GM23248 (cell line): ENCODE measurements at regions not wholly inside any gene's neighbourhood (a gene's known extent, or its start where the extent isn't known, plus 50 kb on each side); places are given as distances from the start of the nearest gene placed in this dataset.

Experiments
- DNase-seq: peaks from one replicate; pipeline ENCODE4 v3.0.0-alpha.2; 2015
- H2AFZ ChIP-seq: fragments of 200-600 bp; sonication (generic); 2 replicates; pipeline ENCODE4 v1.6.1; 2016; ENCODE audit warnings: antibody characterized with exemption
- H3F3A ChIP-seq: fragments of 200-600 bp; sonication (generic); 2 replicates; pipeline ENCODE4 v1.6.1; 2016; ENCODE audit warnings: mild to moderate bottlenecking, antibody characterized with exemption, mixed run types; ENCODE audit not compliant: insufficient read depth
- H3K27ac ChIP-seq: fragments of 200-600 bp; sonication (generic); 2 replicates; pipeline ENCODE4 v1.5.1; 2016; ENCODE audit warnings: mild to moderate bottlenecking
- H3K27me3 ChIP-seq: fragments of 200-600 bp; sonication (generic); replicated peaks from 2 replicates; pipeline ENCODE4 v1.6.1; 2016; ENCODE audit warnings: mild to moderate bottlenecking; ENCODE audit not compliant: insufficient read depth
- H3K36me3 ChIP-seq: fragments of 200-600 bp; sonication (generic); 2 replicates; pipeline ENCODE4 v1.6.1; 2016; ENCODE audit warnings: low read depth, mild to moderate bottlenecking
- H3K4me1 ChIP-seq: fragments of 200-600 bp; sonication (generic); 2 replicates; pipeline ENCODE4 v1.6.1; 2016; ENCODE audit warnings: mild to moderate bottlenecking; ENCODE audit not compliant: insufficient read depth
- H3K4me2 ChIP-seq: fragments of 200-600 bp; sonication (generic); one replicate; pipeline ENCODE4 v1.6.1; 2016; ENCODE audit warnings: mild to moderate bottlenecking; ENCODE audit not compliant: unreplicated experiment
- H3K4me3 ChIP-seq: fragments of 200-600 bp; sonication (generic); 2 replicates; pipeline ENCODE4 v1.5.1; 2016; ENCODE audit warnings: mild to moderate bottlenecking
- H3K79me2 ChIP-seq: fragments of 200-600 bp; sonication (generic); 2 replicates; pipeline ENCODE4 v1.6.1; 2016; ENCODE audit warnings: mild to moderate bottlenecking; ENCODE audit not compliant: insufficient read depth
- H3K9ac ChIP-seq: fragments of 200-600 bp; sonication (generic); 2 replicates; pipeline ENCODE4 v1.6.1; 2016; ENCODE audit warnings: mild to moderate bottlenecking
- H3K9me2 ChIP-seq: fragments of 200-600 bp; sonication (generic); 2 replicates; pipeline ENCODE4 v1.6.1; 2016; ENCODE audit warnings: mixed run types, mild to moderate bottlenecking, moderate library complexity; ENCODE audit not compliant: insufficient read depth
- H3K9me3 ChIP-seq: fragments of 200-600 bp; sonication (generic); one replicate; pipeline ENCODE4 v1.6.1; 2017; ENCODE audit warnings: low read depth
- H4K20me1 ChIP-seq: fragments of 200-600 bp; sonication (generic); 2 replicates; pipeline ENCODE4 v1.6.0; 2016; ENCODE audit not compliant: insufficient read depth
- EZH2 ChIP-seq: fragments of 200-600 bp; sonication (generic); IDR thresholded peaks from 2 replicates; pipeline ENCODE4 v1.6.1; 2018; ENCODE audit warnings: antibody characterized with exemption, mild to moderate bottlenecking; ENCODE audit not compliant: insufficient read depth, poor library complexity, severe bottlenecking
- EZH2phosphoT487 ChIP-seq: fragments of 200-600 bp; sonication (generic); IDR thresholded peaks from 2 replicates; pipeline ENCODE4 v1.6.1; 2018; ENCODE audit warnings: antibody characterized with exemption, moderate library complexity, mild to moderate bottlenecking, low read depth; ENCODE audit not compliant: insufficient read depth
- WGBS, 2 experiments: methylation state at CpG; one replicate each; pipeline ENCODE4 v1.1.6; 2015 to 2017; ENCODE audit warnings: low lambda C conversion rate in 2 of 2, low coverage in 1 of 2; ENCODE audit errors: missing lambda C conversion rate in 2 of 2; 5-methylcytosine and 5-hydroxymethylcytosine counted together
- in situ Hi-C: fragments of 300-500 bp; cut with MboI; formaldehyde crosslinking; loops from 2 replicates; pipeline ENCODE4 v1.15.0; 2020

DNA sequence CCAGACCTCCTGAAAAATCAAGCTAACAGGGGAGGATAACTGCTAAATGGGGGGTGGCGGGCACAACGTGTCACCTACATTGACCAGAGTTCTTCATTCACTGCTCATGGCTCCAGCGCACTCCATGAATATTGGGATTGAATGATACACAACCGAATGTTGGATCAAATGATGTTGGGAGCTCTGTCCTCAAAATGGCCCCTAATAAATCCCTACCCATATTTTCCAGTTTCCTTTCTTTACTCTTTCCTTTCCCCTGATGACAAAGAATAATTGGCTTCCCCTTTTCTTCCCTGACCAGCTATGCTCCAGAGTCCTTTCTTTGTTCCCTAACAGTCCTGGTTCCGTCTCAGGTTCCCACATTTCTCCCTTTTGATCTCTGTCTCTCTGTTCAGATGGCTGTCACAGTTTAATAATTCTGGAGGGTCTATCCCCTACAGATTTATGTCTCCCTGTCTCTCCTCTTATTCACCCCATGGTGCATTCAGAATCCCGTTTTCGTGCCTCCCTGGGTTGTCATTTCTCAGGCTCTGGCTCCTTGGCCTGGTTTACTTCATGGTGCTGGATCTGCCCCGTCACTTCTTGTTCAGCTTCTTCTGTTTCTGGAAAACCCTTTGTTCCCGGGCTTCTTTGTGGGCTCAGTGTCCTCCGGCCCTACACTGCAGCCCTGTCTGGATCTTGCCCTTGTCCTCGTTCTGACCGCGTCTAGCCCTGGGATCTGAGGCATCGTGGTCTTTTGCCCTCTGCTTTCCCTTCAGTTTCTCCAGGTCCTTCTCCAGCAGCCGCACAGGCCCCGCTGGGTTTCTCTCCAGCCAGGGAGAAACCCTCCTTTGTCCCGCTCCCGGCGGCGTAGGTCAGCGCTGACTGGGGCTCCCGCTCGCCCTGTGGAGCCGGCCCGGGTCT, 78.3 kb downstream of the NDUFS5 start:
- Histone ChIP-seq H3K36me3 (no peaks in the 10 kb centered on the region), H3K9me3 (no peaks in the 10 kb centered on the region), H3K4me2 (peak overlapping the region; percentile 88), H3K79me2 (peaks cover 38% of the 10 kb centered on the region), H3K4me3 (peak overlapping the region; percentile 94), H3K27ac (peak overlapping the region; percentile 77), H4K20me1 (no peaks in the 10 kb centered on the region), H3K4me1 (peaks cover 42% of the 10 kb centered on the region), H3K9me2 (no peaks in the 10 kb centered on the region), H3F3A (peaks cover 20% of the 10 kb centered on the region), H2AFZ (peak overlapping the region; percentile 82), H3K9ac (peak overlapping the region; percentile 85), H3K27me3 (no peaks in the 10 kb centered on the region)
- DNase-seq, result peak; percentile 67
- no peak for TF ChIP-seq EZH2phosphoT487
- TF ChIP-seq EZH2, result no peak
- 20 to 22% methylated on average over 25 of the region's 25 CpGs for WGBS, 2 experiments
- in situ Hi-C loops, result loop anchor here (10.0 kb wide), 2 partner anchors 80 to 160 kb away; no protein-coding TSS in a partner anchor

DNA sequence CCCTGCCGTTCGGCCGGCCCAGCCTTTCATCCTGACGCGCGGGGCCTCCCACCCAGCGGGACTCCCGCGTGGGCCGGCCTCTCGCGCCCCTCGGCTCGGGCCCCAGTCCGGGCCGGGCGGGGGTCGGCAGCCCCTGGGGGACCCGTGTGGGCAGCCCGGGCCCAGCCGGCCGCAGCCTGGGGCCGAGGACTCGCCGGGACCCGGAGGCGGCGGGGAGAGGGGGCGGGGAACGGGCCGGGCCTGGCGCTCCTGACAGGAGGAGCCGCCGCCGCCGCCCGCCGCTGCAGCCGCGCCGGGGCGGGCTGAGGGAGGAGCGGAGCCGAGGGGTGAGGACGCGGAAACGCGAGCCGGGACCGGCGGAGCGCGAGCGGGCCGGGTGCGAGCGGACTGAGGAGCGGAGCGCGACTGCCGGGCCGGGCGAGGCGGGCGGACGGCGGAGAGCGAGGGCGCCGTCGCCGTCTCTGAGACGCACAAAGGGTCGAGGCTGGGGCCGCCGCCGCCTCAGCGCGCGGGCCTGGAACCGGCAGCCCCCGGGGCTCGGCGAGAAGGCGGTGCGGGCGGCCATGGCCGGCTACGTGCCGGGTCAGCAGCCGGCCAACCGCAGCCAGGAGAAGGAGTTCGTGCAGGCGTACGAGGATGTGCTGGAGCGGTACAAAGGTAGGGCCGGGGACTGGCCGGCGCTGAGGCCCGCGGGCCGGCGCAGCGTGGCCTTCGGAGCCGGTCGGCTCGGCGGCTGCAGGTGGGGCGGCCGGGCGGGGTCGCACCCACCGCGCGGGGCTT, 79.1 kb downstream of the NDUFS5 start:
- peak; percentile 84 for DNase-seq
- no peak for TF ChIP-seq EZH2phosphoT487
- no peak for TF ChIP-seq EZH2
- peaks cover 46% of the 10 kb centered on the region for H3K79me2 ChIP-seq
- H3K4me3 ChIP-seq, result peak overlapping the region; percentile 94
- WGBS, 2 experiments, result 1% methylated on average over 42 to 84 of the region's 116 CpGs
- no peaks in the 10 kb centered on the region for H3K9me2 ChIP-seq
- peak overlapping the region; percentile 85 for H3K9ac ChIP-seq
- peak overlapping the region; percentile 82 for H2AFZ ChIP-seq
- peak overlapping the region; percentile 88 for H3K4me2 ChIP-seq
- no peaks in the 10 kb centered on the region for H4K20me1 ChIP-seq
- H3K9me3 ChIP-seq, result no peaks in the 10 kb centered on the region
- H3K27me3 ChIP-seq, result no peaks in the 10 kb centered on the region
- in situ Hi-C loops, result loop anchor here (10.0 kb wide), 2 partner anchors 80 to 160 kb away; no protein-coding TSS in a partner anchor
- peaks cover 23% of the 10 kb centered on the region for H3F3A ChIP-seq
- peaks cover 50% of the 10 kb centered on the region for H3K4me1 ChIP-seq
- H3K27ac ChIP-seq, result peak overlapping the region; percentile 77
- H3K36me3 ChIP-seq, result no peaks in the 10 kb centered on the region

DNA sequence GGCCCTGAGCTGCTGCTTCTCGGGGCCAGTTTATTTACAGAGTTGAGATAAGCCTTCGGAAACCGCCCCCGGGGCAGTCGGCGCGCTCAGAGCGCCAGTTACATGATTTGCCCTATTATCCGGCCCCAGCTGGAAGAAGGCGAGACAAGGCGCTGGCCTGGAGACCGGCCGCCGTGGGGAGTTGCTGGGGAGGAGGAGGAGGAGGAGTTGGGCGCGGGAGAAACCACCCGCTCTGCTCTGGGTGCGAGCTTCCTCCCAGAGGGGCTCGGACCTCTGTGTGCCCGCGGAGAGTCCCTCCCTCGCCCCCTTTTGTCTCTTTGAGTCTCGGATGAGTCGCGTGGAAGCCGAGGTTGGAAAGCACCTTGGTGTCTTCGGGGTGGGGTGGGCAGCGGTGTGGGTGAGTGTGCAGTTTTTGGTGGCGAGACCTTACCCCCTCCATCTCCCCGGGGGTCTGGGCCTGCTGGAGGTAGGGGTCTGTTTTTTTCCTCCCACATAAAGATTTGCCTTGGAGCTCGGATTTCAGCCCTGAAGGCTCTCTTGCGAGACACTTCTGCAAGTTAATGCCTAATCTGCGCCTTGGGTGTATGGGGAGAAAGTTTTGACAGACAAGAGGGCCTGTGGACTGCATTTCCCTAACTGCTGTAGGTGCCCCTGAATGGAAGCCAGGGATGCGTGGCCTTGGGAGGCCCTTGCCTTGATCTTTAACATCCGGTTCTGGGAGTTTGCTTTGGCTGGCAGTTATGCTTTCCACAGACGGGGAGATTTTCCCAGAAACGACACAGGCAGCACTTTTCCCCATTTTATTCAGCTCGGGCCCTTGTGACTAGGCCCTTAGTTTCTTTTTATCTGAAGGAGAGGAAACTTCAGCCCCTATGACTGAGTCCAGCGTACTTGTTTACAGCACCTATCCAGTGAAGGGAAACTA, 80.0 kb downstream of the NDUFS5 start:
- peak; percentile 67 for DNase-seq
- H3K4me1 ChIP-seq, result peaks cover 58% of the 10 kb centered on the region

More for the DNA sequence above, 80.0 kb downstream of the NDUFS5 start:
- Histone ChIP-seq H3F3A (peaks cover 29% of the 10 kb centered on the region), H2AFZ (peak overlapping the region; percentile 82), H3K36me3 (no peaks in the 10 kb centered on the region), H3K9me3 (no peaks in the 10 kb centered on the region), H3K9ac (peak overlapping the region; percentile 85), H4K20me1 (no peaks in the 10 kb centered on the region), H3K27me3 (no peaks in the 10 kb centered on the region), H3K4me3 (peak overlapping the region; percentile 94), H3K4me2 (peak overlapping the region; percentile 88), H3K9me2 (no peaks in the 10 kb centered on the region), H3K27ac (peak overlapping the region; percentile 77), H3K79me2 (peaks cover 47% of the 10 kb centered on the region)
- no peak for TF ChIP-seq EZH2
- no peak for TF ChIP-seq EZH2phosphoT487
- in situ Hi-C loops, result loop anchor here (10.0 kb wide), 2 partner anchors 79 to 159 kb away; no protein-coding TSS in a partner anchor
- 4% methylated on average over 35 to 38 of the region's 39 CpGs for WGBS, 2 experiments
